ENCODE measurements at regions not wholly inside any gene's neighbourhood (a gene's known extent, or its start where the extent isn't known, plus 50 kb on each side); places are given as distances from the start of the nearest gene placed in this dataset.

GRCh38 chr19:23563326-23563725 is 123.7 kb downstream of the ZNF675 start:
- Histone ChIP-seq H3K4ac (ENCODE audit: low read depth, low read length) (no peak overlapping the region), H2BK20ac (ENCODE audit: low read depth, low read length, poor library complexity, severe bottlenecking) (no peak overlapping the region), H3K4me1 (ENCODE audit: insufficient read depth, low read length) (no peaks in the 10 kb centered on the region), H3K18ac (ENCODE audit: insufficient read length, low read depth, low read length) (no peak overlapping the region), H3K79me2 (ENCODE audit: insufficient read depth, low read length) (no peaks in the 10 kb centered on the region), H3K27me3 (ENCODE audit: insufficient read depth, low read length) (no peaks in the 10 kb centered on the region), H3K23ac (ENCODE audit: insufficient read length, low read depth, low read length) (no peak overlapping the region), H2BK120ac (ENCODE audit: low read depth, low read length, poor library complexity, severe bottlenecking) (no peak overlapping the region), H2AK5ac (ENCODE audit: insufficient read length, low read length) (no peak overlapping the region), H4K5ac (ENCODE audit: insufficient read length, low read depth, low read length) (no peak overlapping the region), H3K4me2 (ENCODE audit: insufficient read depth, insufficient read length, low read length) (no peak overlapping the region), H3K79me1 (ENCODE audit: insufficient read depth, low read depth, low read length, poor library complexity, severe bottlenecking) (no peaks in the 10 kb centered on the region), H3K23me2 (ENCODE audit: insufficient read length, low read depth, low read length, poor library complexity, severe bottlenecking) (no peaks in the 10 kb centered on the region), H3K9ac (ENCODE audit: extremely low read depth, insufficient read length, low read length) (no peak overlapping the region), H3K27ac (ENCODE audit: insufficient read length, low read depth, low read length) (no peak overlapping the region), H2BK12ac (ENCODE audit: insufficient read length, low read depth, low read length) (no peak overlapping the region), H2BK15ac (ENCODE audit: low read depth, low read length) (no peak overlapping the region), H2AFZ (ENCODE audit: low read length) (no peak overlapping the region), H4K8ac (replicated peaks; ENCODE audit: insufficient read length, low read depth, low read length) (no peak overlapping the region), H3K56ac (ENCODE audit: insufficient read length, low read depth, low read length) (no peak overlapping the region), H3K9me3 (ENCODE audit: control insufficient read depth, low read depth, low read length) (peaks cover 79% of the 10 kb centered on the region), H3T11ph (ENCODE audit: low read length) (no peak overlapping the region), H3K14ac (ENCODE audit: insufficient read depth, low read length) (no peak overlapping the region), H4K20me1 (ENCODE audit: control insufficient read depth, insufficient read depth, insufficient read length) (no peaks in the 10 kb centered on the region), H4K91ac (ENCODE audit: insufficient read length, low read depth, low read length) (no peak overlapping the region), H2BK5ac (ENCODE audit: insufficient read length, low read length) (no peak overlapping the region)
- Mint-ChIP-seq H3K27me3 (ENCODE audit: low read depth) (peaks cover 9% of the 10 kb centered on the region), H3K4me1 (no peaks in the 10 kb centered on the region), H3K27ac (no peak overlapping the region), H3K4me3 (no peak overlapping the region), H3K36me3 (ENCODE audit: insufficient read depth in 1 of 3, low read depth in 3 of 3) (peaks cover 0 to 39% (median 22%) of the 10 kb centered on the region in 3 experiments; a peak in 6 of 7 replicates), H3K9me3 (peaks cover 93 to 96% of the 10 kb centered on the region in 2 experiments)
- WGBS (ENCODE audit: extremely low coverage, insufficient read length, low lambda C conversion rate) = no CpG with 5 or more reads among the region's 1 CpG
- DNase-seq = no peak
- TF ChIP-seq CTCF (conservative IDR thresholded peaks at IDR 0.05) = no peak

All from H9 (cell line).